Activated CD8-positive, alpha-beta memory T cell treated with anti-CD3 and anti-CD28 coated beads, Interleukin-2, amount 50 U/mL, for 4 hours (primary cell): ENCODE measurements at regions not wholly inside any gene's neighbourhood (a gene's known extent, or its start where the extent isn't known, plus 50 kb on each side); places are given as distances from the start of the nearest gene placed in this dataset.

Experiments
- DNase-seq: peaks from one replicate; pipeline ENCODE4 v3.0.0-alpha.2; 2020

GRCh38 chr2:23131066-23131575, 253.9 kb upstream of the KLHL29 start:
- no peak for DNase-seq

GRCh38 chr2:23132000-23132399, 253.0 kb upstream of the KLHL29 start:
- no peak for DNase-seq

GRCh38 chr2:23132823-23133595, 252.0 kb upstream of the KLHL29 start:
- no peak for DNase-seq

GRCh38 chr2:23134726-23135125, 250.3 kb upstream of the KLHL29 start:
- no peak for DNase-seq

- no peak for DNase-seq
Measured at GRCh38 chr2:23135481-23136100, 249.4 kb upstream of the KLHL29 start.

- DNase-seq = no peak
Measured at GRCh38 chr2:23137166-23137565, 247.8 kb upstream of the KLHL29 start.

GRCh38 chr2:23138701-23139100, 246.3 kb upstream of the KLHL29 start:
- no peak for DNase-seq

GRCh38 chr2:23145460-23145859, 239.5 kb upstream of the KLHL29 start:
- no peak for DNase-seq

GRCh38 chr2:23146011-23146410, 239.0 kb upstream of the KLHL29 start:
- no peak for DNase-seq

GRCh38 chr2:23148342-23148741, 236.6 kb upstream of the KLHL29 start:
- no peak for DNase-seq

GRCh38 chr2:23149777-23150176, 235.2 kb upstream of the KLHL29 start:
- DNase-seq = no peak

- DNase-seq = no peak
Measured at GRCh38 chr2:23153484-23153883, 231.5 kb upstream of the KLHL29 start.

- no peak for DNase-seq
Measured at GRCh38 chr2:23155022-23155421, 230.0 kb upstream of the KLHL29 start.

GRCh38 chr2:23157812-23158211, 227.2 kb upstream of the KLHL29 start:
- DNase-seq = no peak

GRCh38 chr2:23158306-23158705, 226.7 kb upstream of the KLHL29 start:
- DNase-seq = no peak

GRCh38 chr2:23159746-23160405, 225.1 kb upstream of the KLHL29 start:
- no peak for DNase-seq

GRCh38 chr2:23164173-23164572, 220.8 kb upstream of the KLHL29 start:
- no peak for DNase-seq

- no peak for DNase-seq
Measured at GRCh38 chr2:23169896-23170295, 215.1 kb upstream of the KLHL29 start.

- no peak for DNase-seq
Measured at GRCh38 chr2:23171108-23171507, 213.9 kb upstream of the KLHL29 start.

- DNase-seq = no peak
Measured at GRCh38 chr2:23178396-23178795, 206.6 kb upstream of the KLHL29 start.

GRCh38 chr2:23183733-23184132, 201.2 kb upstream of the KLHL29 start:
- no peak for DNase-seq

GRCh38 chr2:23198316-23199114, 186.5 kb upstream of the KLHL29 start:
- DNase-seq = no peak
